HCT116 (cell line): ENCODE measurements at regions not wholly inside any gene's neighbourhood (a gene's known extent, or its start where the extent isn't known, plus 50 kb on each side); places are given as distances from the start of the nearest gene placed in this dataset.

Experiments
- ATAC-seq: fragments of 200-7000 bp; cut with Tn5 transposase; 2 replicates; pipeline ENCODE4 v1.9.1; 2020; ENCODE audit warnings: mild to moderate bottlenecking, moderate library complexity
- BruUV-seq: library from RNA; stranded (reverse); fragments of 400-500 nt; replicated peaks from 2 replicates; lab custom pipeline; 2021; lab: Mats Ljungman, UMichigan
- CTCF ChIA-PET: fragments of 300-600 bp; sonication (Branson Sonifier 250); formaldehyde crosslinking; loops from one replicate; lab custom pipeline; 2021; ENCODE audit warnings: antibody characterized with exemption; lab: Charles Lee
- POLR2A ChIA-PET: fragments of 300-600, 350-600 bp; sonication (Branson Sonifier 250); formaldehyde crosslinking; loops from one replicate; lab custom pipeline; 2021; ENCODE audit warnings: antibody characterized with exemption; lab: Charles Lee
- RAD21 ChIA-PET, 2 experiments: fragments of 300-600 bp; sonication (Branson Sonifier 250); formaldehyde crosslinking; loops; one replicate each; lab custom pipeline; 2023; ENCODE audit warnings: low total read pairs in 2 of 2; ENCODE audit not compliant: uncharacterized antibody in 2 of 2, unreplicated experiment in 2 of 2, low non-redundant PET in 1 of 2; lab: Charles Lee
- DNase-seq: peaks from one replicate; pipeline ENCODE4 v3.0.0-alpha.2; 2010; ENCODE audit warnings: low read depth, low spot score
- H2AFZ ChIP-seq: fragments of 200-600 bp; shearing (Covaris generic), sonication (generic); 2 replicates; pipeline ENCODE4 v1.6.1; 2017; ENCODE audit warnings: low read depth, mixed run types, mixed read lengths, antibody characterized with exemption, low read length; ENCODE audit not compliant: poor library complexity, severe bottlenecking
- H3K27ac ChIP-seq: 2 replicates; pipeline ENCODE4 v1.5.1; 2012; ENCODE audit warnings: low read depth, low read length
- H3K27me3 ChIP-seq: fragments of 200-600 bp; sonication (generic); 2 replicates; pipeline ENCODE4 v1.6.1; 2016; ENCODE audit warnings: mixed run types, low read length, mixed read lengths; ENCODE audit not compliant: insufficient read depth
- H3K36me3 ChIP-seq, 2 experiments: fragments of 200-500 bp in 1 of 2; fragments of 200-600 bp in 1 of 2; sonication (Bioruptor generic) in 1 of 2; sonication (generic) in 1 of 2; 2 replicates each; pipeline versions ENCODE4 v1.5.1 to v1.6.1; 2014 to 2016; ENCODE audit warnings: low read length in 2 of 2, inconsistent platforms in 1 of 2, mixed read lengths in 1 of 2, mixed run types in 1 of 2; ENCODE audit not compliant: insufficient read depth in 2 of 2, control insufficient read depth in 1 of 2
- H3K4me1 ChIP-seq, 2 experiments: fragments of 200-600 bp in 1 of 2; sonication (generic) in 1 of 2; 2 replicates each; pipeline versions ENCODE4 v1.5.1 to v1.6.1; 2012 to 2017; ENCODE audit warnings: low read length in 2 of 2, inconsistent platforms in 1 of 2, mild to moderate bottlenecking in 1 of 2, mixed read lengths in 1 of 2, mixed run types in 1 of 2, moderate library complexity in 1 of 2; ENCODE audit not compliant: insufficient read depth in 2 of 2, control insufficient read depth in 1 of 2
- H3K4me2 ChIP-seq: fragments of 200-600 bp; sonication (generic); 2 replicates; pipeline ENCODE4 v1.6.1; 2017; ENCODE audit warnings: mixed run types, low read length, mixed read lengths
- H3K4me3 ChIP-seq, 2 experiments: fragments of 200-600 bp in 1 of 2; sonication (generic) in 1 of 2; replicated peaks in 1 of 2; 2 replicates each; pipeline ENCODE4 v1.5.1; 2011 to 2016; ENCODE audit warnings: low read length in 2 of 2, control low read depth in 1 of 2, low read depth in 1 of 2, mild to moderate bottlenecking in 1 of 2, mixed read lengths in 1 of 2, mixed run types in 1 of 2
- H3K79me2 ChIP-seq: fragments of 200-600 bp; sonication (generic); 2 replicates; pipeline ENCODE4 v1.6.1; 2017; ENCODE audit warnings: mild to moderate bottlenecking, mixed run types, low read length, moderate library complexity, mixed read lengths; ENCODE audit not compliant: insufficient read depth
- H3K9ac ChIP-seq: fragments of 200-600 bp; sonication (generic); 2 replicates; pipeline ENCODE4 v1.6.1; 2016; ENCODE audit warnings: low read length, mixed read lengths
- H3K9me2 ChIP-seq: fragments of 200-600 bp; sonication (generic), shearing (Covaris generic); 2 replicates; pipeline ENCODE4 v1.6.1; 2017; ENCODE audit warnings: mixed run types, mild to moderate bottlenecking, moderate library complexity; ENCODE audit not compliant: insufficient read depth
- H3K9me3 ChIP-seq, 2 experiments: fragments of 200-500 bp in 1 of 2; fragments of 200-600 bp in 1 of 2; sonication (Bioruptor generic) in 1 of 2; sonication (generic) in 1 of 2; 2 replicates each; pipeline ENCODE4 v1.6.1; 2014 to 2017; ENCODE audit warnings: low read length in 2 of 2, mixed read lengths in 2 of 2, inconsistent platforms in 1 of 2, low read depth in 1 of 2, mild to moderate bottlenecking in 1 of 2, mixed run types in 1 of 2, moderate library complexity in 1 of 2; ENCODE audit not compliant: control insufficient read depth in 1 of 2, insufficient read depth in 1 of 2
- H4K20me1 ChIP-seq: fragments of 200-600 bp; sonication (generic), shearing (Covaris generic); 2 replicates; pipeline ENCODE4 v1.6.1; 2017; ENCODE audit warnings: mixed run types, mild to moderate bottlenecking, moderate library complexity; ENCODE audit not compliant: insufficient read depth
- EGR1 ChIP-seq: IDR thresholded peaks from 2 replicates; pipeline ENCODE4 v1.6.1; 2012; ENCODE audit warnings: low read depth
- EZH2 ChIP-seq: fragments of 200-600 bp; sonication (generic); IDR thresholded peaks from 2 replicates; pipeline ENCODE4 v1.6.1; 2017; ENCODE audit warnings: antibody characterized with exemption, mixed run types
- FOSL1 ChIP-seq: IDR thresholded peaks from 2 replicates; pipeline ENCODE4 v1.6.1; 2012; ENCODE audit warnings: low read depth
- JUND ChIP-seq: IDR thresholded peaks from 2 replicates; pipeline ENCODE4 v1.6.1; 2012
- TCF7L2 ChIP-seq: IDR thresholded peaks from 2 replicates; pipeline ENCODE4 v1.7.0; 2011; ENCODE audit warnings: borderline replicate concordance, inconsistent platforms; ENCODE audit not compliant: insufficient read depth, insufficient read length; ENCODE audit errors: extremely low read depth
- intact Hi-C: fragments of 100-400 bp; cut with micrococcal nuclease; formaldehyde crosslinking; loops from 2 replicates; pipeline ENCODE4 v1.10.0; 2022
- TF ChIP-seq, protein P1 (sequence below): IDR thresholded peaks from 2 replicates; pipeline ENCODE4 v1.6.1; 2011; ENCODE audit warnings: mild to moderate bottlenecking, low read length, moderate library complexity; ENCODE audit not compliant: insufficient replicate concordance; ENCODE audit errors: extremely low read depth
- TF ChIP-seq, protein P2 (sequence below): IDR thresholded peaks from 2 replicates; pipeline ENCODE4 v1.6.1; 2012; ENCODE audit warnings: low read depth
- TF ChIP-seq, protein P3 (sequence below), 3 experiments: fragments of 200-600 bp in 1 of 3; sonication (generic) in 1 of 3; IDR thresholded peaks in 2 of 3; conservative IDR thresholded peaks in 1 of 3; 2 replicates each; pipeline ENCODE4 v1.5.1; 2012 to 2017; ENCODE audit warnings: low read depth in 2 of 3, low read length in 2 of 3, antibody characterized with exemption in 1 of 3, borderline replicate concordance in 1 of 3, control low read depth in 1 of 3, mild to moderate bottlenecking in 1 of 3, mixed read lengths in 1 of 3, mixed run types in 1 of 3, moderate library complexity in 1 of 3; ENCODE audit not compliant: insufficient read depth in 1 of 3

DNA sequence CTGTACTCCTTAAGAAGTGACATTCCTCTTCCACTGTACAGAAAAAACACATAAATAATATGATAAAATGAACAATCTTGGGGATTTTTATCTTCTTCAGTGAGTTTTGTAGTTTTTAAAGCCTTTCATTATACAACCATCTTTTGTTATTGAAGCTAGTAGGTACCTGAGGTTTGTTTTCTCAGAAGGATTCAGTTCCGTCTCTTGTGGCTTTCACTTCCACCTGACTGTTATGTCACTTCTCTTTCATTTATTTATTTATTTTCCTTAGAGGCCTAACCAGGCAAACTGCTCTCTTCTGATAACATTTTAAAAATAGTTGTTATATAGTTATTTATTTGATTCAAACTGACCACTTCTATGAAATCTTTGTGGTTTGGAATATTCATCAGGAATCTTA is 464.2 kb downstream of the CCDC85A start:
- H3K79me2 ChIP-seq: no peaks in the 10 kb centered on the region
- H3K9me3 ChIP-seq: no peaks in the 10 kb centered on the region
- TF ChIP-seq, protein P1, sequence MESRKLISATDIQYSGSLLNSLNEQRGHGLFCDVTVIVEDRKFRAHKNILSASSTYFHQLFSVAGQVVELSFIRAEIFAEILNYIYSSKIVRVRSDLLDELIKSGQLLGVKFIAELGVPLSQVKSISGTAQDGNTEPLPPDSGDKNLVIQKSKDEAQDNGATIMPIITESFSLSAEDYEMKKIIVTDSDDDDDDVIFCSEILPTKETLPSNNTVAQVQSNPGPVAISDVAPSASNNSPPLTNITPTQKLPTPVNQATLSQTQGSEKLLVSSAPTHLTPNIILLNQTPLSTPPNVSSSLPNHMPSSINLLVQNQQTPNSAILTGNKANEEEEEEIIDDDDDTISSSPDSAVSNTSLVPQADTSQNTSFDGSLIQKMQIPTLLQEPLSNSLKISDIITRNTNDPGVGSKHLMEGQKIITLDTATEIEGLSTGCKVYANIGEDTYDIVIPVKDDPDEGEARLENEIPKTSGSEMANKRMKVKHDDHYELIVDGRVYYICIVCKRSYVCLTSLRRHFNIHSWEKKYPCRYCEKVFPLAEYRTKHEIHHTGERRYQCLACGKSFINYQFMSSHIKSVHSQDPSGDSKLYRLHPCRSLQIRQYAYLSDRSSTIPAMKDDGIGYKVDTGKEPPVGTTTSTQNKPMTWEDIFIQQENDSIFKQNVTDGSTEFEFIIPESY: no peak
- TF ChIP-seq, protein P2, sequence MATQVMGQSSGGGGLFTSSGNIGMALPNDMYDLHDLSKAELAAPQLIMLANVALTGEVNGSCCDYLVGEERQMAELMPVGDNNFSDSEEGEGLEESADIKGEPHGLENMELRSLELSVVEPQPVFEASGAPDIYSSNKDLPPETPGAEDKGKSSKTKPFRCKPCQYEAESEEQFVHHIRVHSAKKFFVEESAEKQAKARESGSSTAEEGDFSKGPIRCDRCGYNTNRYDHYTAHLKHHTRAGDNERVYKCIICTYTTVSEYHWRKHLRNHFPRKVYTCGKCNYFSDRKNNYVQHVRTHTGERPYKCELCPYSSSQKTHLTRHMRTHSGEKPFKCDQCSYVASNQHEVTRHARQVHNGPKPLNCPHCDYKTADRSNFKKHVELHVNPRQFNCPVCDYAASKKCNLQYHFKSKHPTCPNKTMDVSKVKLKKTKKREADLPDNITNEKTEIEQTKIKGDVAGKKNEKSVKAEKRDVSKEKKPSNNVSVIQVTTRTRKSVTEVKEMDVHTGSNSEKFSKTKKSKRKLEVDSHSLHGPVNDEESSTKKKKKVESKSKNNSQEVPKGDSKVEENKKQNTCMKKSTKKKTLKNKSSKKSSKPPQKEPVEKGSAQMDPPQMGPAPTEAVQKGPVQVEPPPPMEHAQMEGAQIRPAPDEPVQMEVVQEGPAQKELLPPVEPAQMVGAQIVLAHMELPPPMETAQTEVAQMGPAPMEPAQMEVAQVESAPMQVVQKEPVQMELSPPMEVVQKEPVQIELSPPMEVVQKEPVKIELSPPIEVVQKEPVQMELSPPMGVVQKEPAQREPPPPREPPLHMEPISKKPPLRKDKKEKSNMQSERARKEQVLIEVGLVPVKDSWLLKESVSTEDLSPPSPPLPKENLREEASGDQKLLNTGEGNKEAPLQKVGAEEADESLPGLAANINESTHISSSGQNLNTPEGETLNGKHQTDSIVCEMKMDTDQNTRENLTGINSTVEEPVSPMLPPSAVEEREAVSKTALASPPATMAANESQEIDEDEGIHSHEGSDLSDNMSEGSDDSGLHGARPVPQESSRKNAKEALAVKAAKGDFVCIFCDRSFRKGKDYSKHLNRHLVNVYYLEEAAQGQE: no peak
- TF ChIP-seq JUND (no peak), EGR1 (no peak), TCF7L2 (no peak), FOSL1 (no peak), EZH2 (no peak)
- TF ChIP-seq, protein P3, sequence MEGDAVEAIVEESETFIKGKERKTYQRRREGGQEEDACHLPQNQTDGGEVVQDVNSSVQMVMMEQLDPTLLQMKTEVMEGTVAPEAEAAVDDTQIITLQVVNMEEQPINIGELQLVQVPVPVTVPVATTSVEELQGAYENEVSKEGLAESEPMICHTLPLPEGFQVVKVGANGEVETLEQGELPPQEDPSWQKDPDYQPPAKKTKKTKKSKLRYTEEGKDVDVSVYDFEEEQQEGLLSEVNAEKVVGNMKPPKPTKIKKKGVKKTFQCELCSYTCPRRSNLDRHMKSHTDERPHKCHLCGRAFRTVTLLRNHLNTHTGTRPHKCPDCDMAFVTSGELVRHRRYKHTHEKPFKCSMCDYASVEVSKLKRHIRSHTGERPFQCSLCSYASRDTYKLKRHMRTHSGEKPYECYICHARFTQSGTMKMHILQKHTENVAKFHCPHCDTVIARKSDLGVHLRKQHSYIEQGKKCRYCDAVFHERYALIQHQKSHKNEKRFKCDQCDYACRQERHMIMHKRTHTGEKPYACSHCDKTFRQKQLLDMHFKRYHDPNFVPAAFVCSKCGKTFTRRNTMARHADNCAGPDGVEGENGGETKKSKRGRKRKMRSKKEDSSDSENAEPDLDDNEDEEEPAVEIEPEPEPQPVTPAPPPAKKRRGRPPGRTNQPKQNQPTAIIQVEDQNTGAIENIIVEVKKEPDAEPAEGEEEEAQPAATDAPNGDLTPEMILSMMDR (IDR thresholded peaks at IDR 0.05 in 2 of 3, conservative IDR thresholded peaks at IDR 0.05 in 1 of 3; ENCODE audit: borderline replicate concordance in 1 of 3, insufficient read depth in 1 of 3, low read depth in 2 of 3, low read length in 2 of 3): no peak
- H3K4me3 ChIP-seq: no peak overlapping the region
- H3K27me3 ChIP-seq: no peaks in the 10 kb centered on the region
- BruUV-seq: no TSS peak
- H3K27ac ChIP-seq: no peak overlapping the region
- H3K4me2 ChIP-seq: no peak overlapping the region
- H3K36me3 ChIP-seq: no peaks in the 10 kb centered on the region
- intact Hi-C loops: no loop called here
- ChIA-PET POLR2A (no interaction called here), RAD21 (no interaction called here), CTCF (no interaction called here)
- DNase-seq (no peak), ATAC-seq (no peak)
- no peaks in the 10 kb centered on the region for H3K4me1 ChIP-seq
- no peak overlapping the region for H2AFZ ChIP-seq
- H3K9me2 ChIP-seq: no peaks in the 10 kb centered on the region
- H4K20me1 ChIP-seq: no peaks in the 10 kb centered on the region
- no peak overlapping the region for H3K9ac ChIP-seq
